ENCODE measurements at regions not wholly inside any gene's neighbourhood (a gene's known extent, or its start where the extent isn't known, plus 50 kb on each side); places are given as distances from the start of the nearest gene placed in this dataset.

GRCh38 chr7:82624965-82625364 is 181.4 kb upstream of the CACNA2D1 start:
- TF ChIP-seq CTCF (conservative IDR thresholded peaks at IDR 0.05 in 1 of 2, IDR thresholded peaks at IDR 0.05 in 1 of 2; ENCODE audit: low read depth in 1 of 2, low read length in 2 of 2), result no peak
- no peak for TF ChIP-seq EZH2 (IDR thresholded peaks at IDR 0.05; ENCODE audit: low read length, missing control alignments)

Measured in fibroblast of lung (primary cell).